GM12878 (cell line): ENCODE measurements at regions not wholly inside any gene's neighbourhood (a gene's known extent, or its start where the extent isn't known, plus 50 kb on each side); places are given as distances from the start of the nearest gene placed in this dataset.
A peak's percentile ranks its signal among the peaks of the same experiment; 100 is the strongest.

ENCODE experiments used
- ATAC-seq: fragments of 200-7000 bp; cut with Tn5 transposase; 3 replicates; pipeline ENCODE4 v1.9.1; 2020; ENCODE audit warnings: mild to moderate bottlenecking, moderate library complexity
- BruUV-seq: library from RNA; stranded (reverse); fragments of 400-500 nt; replicated peaks from 2 replicates; lab custom pipeline; 2021; lab: Mats Ljungman, UMichigan
- CTCF ChIA-PET: fragments of 300-600 bp; sonication (Branson Sonifier 250); formaldehyde crosslinking; extraction: SDS; loops from one replicate; lab custom pipeline; 2021; ENCODE audit warnings: inconsistent platforms; lab: Yijun Ruan, JAX
- POLR2A ChIA-PET: fragments of 350-600 bp; formaldehyde crosslinking; extraction: SDS; loops from one replicate; lab custom pipeline; 2021; ENCODE audit warnings: inconsistent platforms; lab: Charles Lee
- RAD21 ChIA-PET: fragments of 300-600 bp; sonication (Branson Sonifier 250); formaldehyde crosslinking; loops from one replicate; lab custom pipeline; 2023; ENCODE audit warnings: antibody characterized with exemption; ENCODE audit not compliant: unreplicated experiment; lab: Charles Lee
- SMC1A ChIA-PET: fragments of 300-600 bp; sonication (Branson Sonifier 250); formaldehyde crosslinking; loops from one replicate; lab custom pipeline; 2023; ENCODE audit not compliant: unreplicated experiment, uncharacterized antibody; lab: Charles Lee
- DNase-seq: peaks from one replicate; pipeline ENCODE4 v3.0.0-alpha.2; 2011; ENCODE audit warnings: low read depth, low spot score
- FAIRE-seq: peaks from 3 replicates; lab custom pipeline; 2011; peaks lifted over from hg19 to GRCh38; lab: Jason Lieb, UNC
- H2AFZ ChIP-seq: 2 replicates; pipeline ENCODE4 v1.6.0; 2011; ENCODE audit warnings: low read depth, low read length, control low read depth; ENCODE audit not compliant: control insufficient read depth
- H3K27ac ChIP-seq: 2 replicates; pipeline ENCODE4 v1.5.1; 2011; ENCODE audit warnings: control low read depth; ENCODE audit not compliant: control insufficient read depth, insufficient read depth
- H3K27me3 ChIP-seq, 2 experiments: replicated peaks in 1 of 2; 2 replicates each; pipeline versions ENCODE4 v1.6.0 to v1.6.1; 2011; ENCODE audit warnings: low read length in 1 of 2; ENCODE audit not compliant: control insufficient read depth in 2 of 2, insufficient read depth in 2 of 2
- H3K36me3 ChIP-seq, 2 experiments: 2 replicates each; pipeline ENCODE4 v1.5.1; 2011; ENCODE audit warnings: low read length in 1 of 2; ENCODE audit not compliant: control insufficient read depth in 2 of 2, insufficient read depth in 2 of 2
- H3K4me1 ChIP-seq: 2 replicates; pipeline ENCODE4 v1.6.1; 2011; ENCODE audit warnings: mild to moderate bottlenecking, low read length, moderate library complexity, mixed read lengths; ENCODE audit not compliant: control insufficient read depth, insufficient read depth
- H3K4me2 ChIP-seq: 2 replicates; pipeline ENCODE4 v1.6.0; 2011; ENCODE audit warnings: control low read depth; ENCODE audit not compliant: control insufficient read depth, insufficient read depth
- H3K4me3 ChIP-seq: fragments of 200-600 bp; sonication (generic); 2 replicates; pipeline ENCODE4 v1.5.1; 2016
- H3K79me2 ChIP-seq: 2 replicates; pipeline ENCODE4 v1.6.0; 2011; ENCODE audit warnings: low read length; ENCODE audit not compliant: control insufficient read depth, insufficient read depth
- H3K9ac ChIP-seq: 2 replicates; pipeline ENCODE4 v1.8.0; 2011; ENCODE audit warnings: low read length, control low read depth, mixed read lengths; ENCODE audit not compliant: control insufficient read depth, insufficient read depth
- H3K9me3 ChIP-seq: replicated peaks from 3 replicates; pipeline ENCODE4 v1.5.1; 2011; ENCODE audit warnings: mild to moderate bottlenecking, low read length; ENCODE audit not compliant: control insufficient read depth, insufficient read depth
- H4K20me1 ChIP-seq: 2 replicates; pipeline ENCODE4 v1.6.0; 2011; ENCODE audit not compliant: control insufficient read depth, insufficient read depth
- ATF7 ChIP-seq: fragments of 450-650 bp; IDR thresholded peaks from 2 replicates; pipeline ENCODE4 v1.6.1; 2016; ENCODE audit warnings: low read depth, mild to moderate bottlenecking
- EED ChIP-seq: sonication (generic); IDR thresholded peaks from 2 replicates; pipeline ENCODE4 v1.6.1; 2016; ENCODE audit warnings: antibody characterized with exemption, low read depth
- EP300 ChIP-seq, 2 experiments: fragments of 150-350 bp in 1 of 2; IDR thresholded peaks; 2 replicates each; pipeline ENCODE4 v1.6.1; 2011 to 2012; ENCODE audit warnings: low read depth in 2 of 2, low read length in 2 of 2, borderline replicate concordance in 1 of 2, improper control_type of control experiment in 1 of 2, inconsistent platforms in 1 of 2; ENCODE audit not compliant: control insufficient read depth in 1 of 2
- HDGF ChIP-seq: fragments of 450-650 bp; IDR thresholded peaks from 2 replicates; pipeline ENCODE4 v1.6.1; 2016; ENCODE audit warnings: antibody characterized with exemption
- IKZF1 ChIP-seq: fragments of 450-650 bp; conservative IDR thresholded peaks from 2 replicates; pipeline ENCODE4 v1.6.1; 2017; ENCODE audit warnings: antibody characterized with exemption, mild to moderate bottlenecking
- IKZF2 ChIP-seq, 2 experiments: fragments of 450-650 bp; IDR thresholded peaks; 2 replicates each; pipeline ENCODE4 v1.6.1; 2017; ENCODE audit warnings: mild to moderate bottlenecking in 2 of 2, moderate library complexity in 2 of 2
- MTA2 ChIP-seq: fragments of 450-650 bp; IDR thresholded peaks from 2 replicates; pipeline ENCODE4 v1.6.1; 2016; ENCODE audit warnings: low read depth, mild to moderate bottlenecking, moderate library complexity
- MXI1 ChIP-seq: fragments of 150-350 bp; IDR thresholded peaks from 2 replicates; pipeline ENCODE4 v1.6.1; 2011; ENCODE audit warnings: low read depth, mild to moderate bottlenecking, inconsistent platforms, low read length, improper control_type of control experiment
- RAD21 ChIP-seq: IDR thresholded peaks from 2 replicates; pipeline ENCODE4 v1.6.1; 2011; ENCODE audit warnings: mild to moderate bottlenecking, low read depth, low read length, moderate library complexity; ENCODE audit not compliant: insufficient read depth
- RELB ChIP-seq: fragments of 450-650 bp; IDR thresholded peaks from 2 replicates; pipeline ENCODE4 v1.6.1; 2017; ENCODE audit warnings: low read depth, mild to moderate bottlenecking, moderate library complexity
- WRNIP1 ChIP-seq: IDR thresholded peaks from 2 replicates; pipeline ENCODE4 v1.6.1; 2011; ENCODE audit warnings: low read depth, low read length, improper control_type of control experiment, borderline replicate concordance
- WGBS: methylation state at CpG from one replicate; pipeline ENCODE4 v1.1.6; 2016; ENCODE audit warnings: low lambda C conversion rate; ENCODE audit not compliant: insufficient replicate concordance, insufficient coverage; ENCODE audit errors: missing lambda C conversion rate; 5-methylcytosine and 5-hydroxymethylcytosine counted together
- in situ Hi-C: fragments of 300-500 bp; cut with MboI; formaldehyde crosslinking; loops from 9 replicates; pipeline ENCODE4 v1.14.3; 2018; ENCODE audit warnings: mixed read lengths
- intact Hi-C: fragments of 100-400 bp; cut with micrococcal nuclease; formaldehyde crosslinking; loops from one replicate; pipeline ENCODE4 v1.14.2; 2022; ENCODE audit not compliant: unreplicated experiment

- TF ChIP-seq EED (peak; percentile 16), MXI1 (no peak), EP300 (IDR thresholded peaks at IDR 0.05; ENCODE audit: borderline replicate concordance in 1 of 2, control insufficient read depth in 1 of 2, low read depth in 2 of 2, low read length in 2 of 2) (no peak), HDGF (0 out of 2 replicates have a peak, but pooled peaks have one; percentile 57), IKZF1 (peak; percentile 19; the same call in 1 of the 2 replicates), MTA2 (0 out of 2 replicates have a peak, but pooled peaks have one; percentile 15), WRNIP1 (no peak), ATF7 (peak; percentile 35; the same call in 1 of the 2 replicates), RAD21 (0 out of 2 replicates have a peak, but pooled peaks have one; percentile 2), IKZF2 (IDR thresholded peaks at IDR 0.05) (peak in 1 of 2 experiments; percentile 24; a peak in 2 of 4 replicates), RELB (0 out of 2 replicates have a peak, but pooled peaks have one; percentile 28)
- TF ChIP-seq, all 136 proteins: peak for 8
- H3K36me3 ChIP-seq = no peaks in the 10 kb centered on the region
- no peaks in the 10 kb centered on the region for H3K27me3 ChIP-seq
- FAIRE-seq = peak; percentile 70
- POLR2A ChIA-PET = interaction anchor here (0.5 to 15.5 kb wide), 10 partner anchors 9 to 143 kb away, joined by 3 to 240 read pairs (median 3); partner anchors contain the start of gene CPEB4
- H3K27ac ChIP-seq = peak overlapping the region; percentile 58
- no peak overlapping the region for H3K4me3 ChIP-seq
- SMC1A ChIA-PET = interaction anchor here (0.6 to 19.8 kb wide), 15 partner anchors 7 to 214 kb away, joined by 3 to 283 read pairs (median 8); partner anchors contain the start of genes BOD1 and CPEB4
- H3K4me2 ChIP-seq = peak overlapping the region; percentile 21
- no peaks in the 10 kb centered on the region for H3K79me2 ChIP-seq
- DNase-seq = no peak
- in situ Hi-C loops (no loop called here), intact Hi-C loops (no loop called here)
- H4K20me1 ChIP-seq = no peaks in the 10 kb centered on the region
- peaks cover 36% of the 10 kb centered on the region for H3K4me1 ChIP-seq
- H3K9ac ChIP-seq = peak overlapping the region; percentile 54; the same call in 1 of the 2 replicates
- RAD21 ChIA-PET = interaction anchor here (0.7 to 15.3 kb wide), 6 partner anchors 8 to 94 kb away, joined by 3 to 395 read pairs (median 4); partner anchors contain the start of gene CPEB4
- CTCF ChIA-PET = interaction anchor here (0.6 to 4.3 kb wide), 12 partner anchors 8 to 214 kb away, joined by 3 to 26 read pairs (median 5); no protein-coding TSS in a partner anchor
- WGBS = 3% methylated on average over 5 of the region's 5 CpGs
- peak overlapping the region; percentile 81 for H2AFZ ChIP-seq
- ATAC-seq = peak; percentile 73
- no TSS peak for BruUV-seq
- H3K9me3 ChIP-seq = peaks cover 2% of the 10 kb centered on the region; the same call in 2 of the 3 replicates
Measured at GRCh38 chr5:173829826-173830225, 58.3 kb upstream of the CPEB4 start.
